LNCAP (cell line): ENCODE measurements at regions not wholly inside any gene's neighbourhood (a gene's known extent, or its start where the extent isn't known, plus 50 kb on each side); places are given as distances from the start of the nearest gene placed in this dataset.

Source experiments
- CTCF ChIP-seq: fragments of 450-650 bp; IDR thresholded peaks from 2 replicates; pipeline ENCODE4 v1.5.1; 2017; ENCODE audit warnings: mild to moderate bottlenecking

DNA sequence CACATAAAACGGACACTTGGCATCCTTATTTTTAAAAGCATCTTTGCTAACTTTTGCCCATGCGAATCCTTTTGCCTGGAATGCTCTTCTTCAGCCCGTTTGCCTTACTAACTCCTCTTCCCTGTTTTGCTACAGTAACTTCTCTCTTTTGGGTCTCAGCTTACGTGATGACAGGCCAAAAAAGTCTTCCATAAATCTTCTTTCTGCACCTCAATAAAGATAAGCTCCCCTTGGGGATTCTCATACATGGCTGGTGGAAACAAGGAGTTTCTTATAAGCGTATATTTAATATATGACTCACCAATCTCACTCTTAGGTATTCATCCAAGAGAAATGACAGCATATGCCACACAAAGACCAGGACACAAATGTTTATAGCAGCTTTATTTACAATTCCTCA lies 192.7 kb downstream of the RCHY1 start:
- TF ChIP-seq CTCF = no peak

DNA sequence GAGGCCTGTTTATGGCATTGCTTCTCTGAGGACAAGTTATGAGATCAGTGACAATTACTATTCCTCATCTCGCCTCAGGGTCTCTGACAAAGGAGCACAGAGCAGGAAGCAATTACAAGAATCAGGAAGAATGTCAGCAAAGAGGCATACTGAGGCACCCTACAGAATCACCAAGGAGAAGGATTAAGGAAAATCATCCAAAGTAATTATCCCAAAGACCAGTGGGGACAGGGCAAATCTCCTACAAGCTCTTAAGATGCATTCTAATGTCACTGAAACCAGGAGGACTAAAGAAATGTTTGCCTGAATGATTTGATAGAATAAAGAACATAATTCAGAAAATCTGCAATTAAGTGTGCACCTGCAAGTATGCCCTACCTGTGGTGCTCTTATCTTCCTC lies 206.2 kb downstream of the RCHY1 start:
- TF ChIP-seq CTCF = no peak

GRCh38 chr4:75306506-75306905 lies 207.7 kb downstream of the RCHY1 start:
- no peak for TF ChIP-seq CTCF

GRCh38 chr4:75302648-75303047 lies 211.6 kb downstream of the RCHY1 start:
- TF ChIP-seq CTCF = no peak

- peak; percentile 51 for TF ChIP-seq CTCF
Measured at GRCh38 chr4:75289914-75290582, 224.2 kb downstream of the RCHY1 start.

- no peak for TF ChIP-seq CTCF
Measured at GRCh38 chr4:75287738-75288517, 226.3 kb downstream of the RCHY1 start.

DNA sequence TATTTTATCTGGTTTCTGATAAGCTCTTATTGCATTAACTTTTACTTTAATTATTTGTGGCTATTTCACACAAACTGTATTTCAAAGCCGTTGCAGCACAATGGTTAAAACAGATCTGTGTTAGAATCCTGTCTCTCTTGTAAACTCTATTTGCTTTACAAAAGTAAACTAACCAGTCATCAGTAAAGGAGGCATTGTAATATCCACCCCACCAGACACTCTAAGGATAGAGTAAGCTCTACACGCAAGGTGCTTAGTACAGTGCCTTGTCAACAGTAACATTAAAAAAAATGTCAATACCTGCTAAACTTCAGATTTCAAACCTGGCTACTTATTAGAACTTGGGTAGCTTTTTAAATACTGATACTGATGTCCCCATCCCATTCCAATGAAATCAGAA lies 228.4 kb downstream of the RCHY1 start:
- no peak for TF ChIP-seq CTCF
